HG02763 (cell line): ENCODE measurements at regions not wholly inside any gene's neighbourhood (a gene's known extent, or its start where the extent isn't known, plus 50 kb on each side); places are given as distances from the start of the nearest gene placed in this dataset.

ENCODE experiments used
- ATAC-seq: cut with Tn5 transposase; IDR thresholded peaks from one replicate; pipeline ENCODE4 v1.9.1; 2021; ENCODE audit warnings: mild to moderate bottlenecking, moderate library complexity; ENCODE audit not compliant: unreplicated experiment

DNA sequence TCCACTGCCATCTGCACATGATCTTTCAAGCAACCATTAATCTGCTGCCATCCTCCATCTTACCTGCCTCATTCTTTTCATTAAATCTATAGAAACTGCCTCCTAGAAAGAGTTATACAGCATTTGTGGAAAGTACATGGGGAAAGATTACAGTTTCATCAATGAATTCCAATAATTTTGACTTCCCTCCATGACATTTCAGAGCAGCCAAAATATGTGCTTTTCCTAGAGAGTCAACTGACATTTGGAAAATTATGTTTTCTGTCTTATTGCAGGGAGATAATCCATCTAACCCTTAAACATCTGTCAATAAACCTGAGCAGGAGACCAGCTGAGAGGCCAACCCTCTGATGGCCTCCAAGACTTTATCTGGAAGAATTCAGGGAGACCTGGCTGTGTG is 147.0 kb upstream of the CDH5 start:
- ATAC-seq: no peak

DNA sequence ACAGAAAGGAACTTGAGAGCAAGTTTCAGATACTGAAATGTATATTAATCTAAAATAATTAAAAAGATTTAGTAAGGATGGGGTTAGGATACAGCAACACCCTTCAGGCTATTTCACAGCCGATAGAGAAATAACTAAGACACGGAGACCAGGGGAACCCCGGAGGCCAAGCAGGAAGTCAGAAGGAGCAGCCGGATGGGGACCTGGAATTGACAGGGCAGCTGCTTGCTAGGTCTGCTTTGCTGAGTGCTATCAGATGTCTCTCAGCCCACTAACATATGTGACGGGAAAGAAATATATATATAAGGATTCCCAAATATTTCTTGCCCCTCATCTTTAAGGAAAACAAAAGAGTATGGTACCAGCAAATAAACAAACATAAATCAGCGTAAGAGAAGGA is 154.1 kb upstream of the CDH5 start:
- ATAC-seq: no peak

DNA sequence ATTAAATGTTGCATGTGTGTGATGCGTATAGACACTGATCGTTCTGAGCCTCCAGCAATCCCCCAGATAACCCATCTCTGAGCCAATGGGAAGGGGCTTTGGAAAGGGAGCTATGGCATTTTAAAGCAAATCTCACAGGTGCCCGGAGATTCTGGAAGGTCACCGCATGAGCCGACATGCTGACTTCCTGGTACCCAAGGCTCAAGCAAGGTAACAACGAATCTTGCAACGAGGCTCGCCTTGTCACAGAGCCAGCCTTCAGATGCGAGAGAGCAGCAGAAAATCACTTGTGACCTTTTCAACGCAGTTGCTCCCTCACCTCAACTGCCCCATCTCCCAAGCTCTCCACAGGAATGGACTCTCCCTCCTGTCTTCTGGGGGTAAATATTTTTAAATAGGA is 154.8 kb upstream of the CDH5 start:
- ATAC-seq: no peak

DNA sequence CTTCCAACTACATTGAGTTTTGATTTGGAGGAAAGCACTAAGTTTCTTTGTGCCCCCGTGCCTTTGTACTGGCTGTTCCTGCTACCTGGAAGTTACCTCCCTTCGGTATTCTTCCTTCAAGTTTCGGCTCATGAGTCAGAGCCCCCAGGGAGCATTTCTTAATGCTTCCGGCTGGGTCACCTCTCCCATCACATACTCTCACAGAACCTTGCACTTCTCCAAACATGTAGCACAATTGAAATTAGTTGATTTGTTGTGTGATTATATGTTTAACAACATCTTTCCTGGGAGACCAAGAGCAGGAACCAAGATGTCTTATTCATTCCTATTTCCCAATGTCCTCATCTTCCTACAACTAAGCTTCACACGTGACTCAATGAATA is 158.6 kb upstream of the CDH5 start:
- no peak for ATAC-seq

DNA sequence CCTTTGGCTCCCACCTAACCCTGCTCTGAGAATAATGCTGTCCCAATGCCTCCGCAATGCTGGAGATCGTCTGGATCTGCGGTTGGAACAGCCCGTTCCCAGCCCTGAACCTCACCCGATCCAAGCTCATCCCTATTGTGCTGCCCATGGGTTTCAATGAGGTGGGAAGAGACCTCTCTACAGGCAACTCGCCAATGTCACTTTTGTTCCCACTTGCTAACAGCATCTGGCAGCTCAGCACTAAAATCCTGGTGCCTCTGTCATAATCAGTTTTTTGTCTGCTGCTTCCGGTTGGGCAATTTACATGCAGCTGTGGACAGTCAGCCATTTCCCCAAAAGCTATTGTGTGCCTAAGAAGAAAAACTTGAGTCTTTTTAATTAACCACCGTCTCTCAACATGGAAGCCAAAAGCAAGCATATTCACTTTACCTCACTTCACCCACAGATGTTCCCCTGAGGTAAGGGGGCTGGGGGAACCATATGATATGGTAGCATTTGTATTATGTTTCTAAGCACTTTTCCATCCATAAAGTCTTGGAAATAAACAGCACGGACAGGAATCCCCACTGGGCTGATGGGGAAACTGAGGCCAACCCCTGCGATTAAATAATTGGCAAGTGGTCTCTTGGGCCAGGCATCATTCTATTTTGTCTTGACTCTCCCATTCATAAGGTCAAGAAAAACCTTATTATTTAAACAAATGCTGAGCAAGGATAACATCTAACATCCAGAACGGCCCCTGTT is 159.2 kb upstream of the CDH5 start:
- ATAC-seq: no peak

DNA sequence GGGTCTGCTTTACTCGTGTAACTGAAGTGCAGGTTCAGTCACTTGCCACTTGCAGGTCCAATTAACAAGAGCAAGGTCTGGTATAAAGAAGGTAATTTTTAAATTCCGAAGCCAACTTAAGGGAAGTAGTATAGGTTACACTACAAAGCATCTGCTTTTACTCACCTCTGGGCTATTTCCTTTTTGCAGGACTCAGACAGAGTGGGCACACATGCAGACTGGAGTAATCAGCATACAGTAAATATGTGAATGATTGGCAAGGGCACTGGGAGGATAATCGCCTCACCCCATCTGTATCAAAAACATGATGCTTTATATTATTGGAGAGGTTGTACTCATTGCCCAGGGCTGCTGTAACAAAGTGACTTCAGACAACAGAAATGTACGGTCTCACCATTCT is 160.1 kb upstream of the CDH5 start:
- ATAC-seq: no peak

DNA sequence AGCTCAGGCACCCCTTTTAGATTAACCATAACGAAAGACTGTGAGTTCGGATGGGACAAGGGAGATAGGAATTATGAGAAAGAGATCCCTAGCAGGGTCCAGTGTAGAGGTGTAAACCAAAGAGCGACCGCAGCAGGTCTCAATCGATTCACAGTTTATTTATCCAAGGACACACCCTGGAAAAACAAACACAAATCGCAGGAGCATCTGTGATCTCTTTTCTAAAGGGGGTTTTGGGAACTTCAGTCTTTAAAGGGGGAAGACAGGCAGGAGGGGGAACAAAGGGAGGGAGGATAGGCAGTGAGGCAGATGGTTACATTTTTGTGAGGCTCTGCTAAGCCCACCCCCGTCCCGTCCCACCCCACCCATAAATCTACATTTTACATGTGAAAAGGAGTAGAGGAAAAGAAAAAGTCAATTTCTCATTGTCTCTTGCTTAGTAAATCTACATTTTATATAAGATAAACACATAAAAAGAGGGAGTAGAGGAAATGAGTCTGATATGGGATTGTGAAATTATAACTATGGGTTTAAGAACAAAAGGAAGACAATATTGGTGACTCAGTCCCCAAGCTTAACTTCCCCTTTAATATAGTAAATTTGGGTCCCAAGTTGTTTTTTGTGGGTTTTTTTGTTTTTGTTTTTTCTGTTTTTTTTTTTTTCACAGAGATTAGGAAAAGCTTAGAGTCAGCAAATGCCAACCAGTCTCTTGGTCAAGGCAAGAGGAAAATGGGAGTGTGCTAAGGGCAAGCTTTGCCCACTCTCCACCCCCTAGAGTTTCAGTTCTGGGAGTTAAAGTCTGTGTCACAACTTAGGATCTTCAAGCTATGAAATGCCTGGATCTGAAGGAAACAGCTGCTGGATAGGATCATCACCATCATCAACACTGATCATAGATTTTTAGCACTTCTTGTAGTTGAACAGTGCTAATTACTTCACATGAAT is 160.9 kb upstream of the CDH5 start:
- no peak for ATAC-seq

DNA sequence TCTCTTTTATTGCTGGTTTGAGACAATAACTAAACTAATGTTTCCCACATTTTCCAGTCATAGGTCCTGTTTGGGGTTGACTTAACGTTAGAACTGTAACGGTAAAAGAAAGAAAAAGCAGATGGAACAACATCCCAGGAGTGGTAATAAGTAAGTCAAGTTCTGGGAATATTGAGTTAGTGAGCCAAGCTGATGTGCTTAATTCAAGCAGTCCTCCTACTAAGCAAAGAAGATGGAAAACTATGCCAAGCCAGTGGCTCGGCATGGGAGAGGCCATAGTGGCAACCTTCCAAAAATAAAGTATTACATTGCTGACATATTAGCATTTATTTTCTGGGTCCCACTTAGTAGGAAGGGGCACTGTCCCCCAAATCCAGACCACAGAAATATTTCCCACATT is 161.7 kb upstream of the CDH5 start:
- ATAC-seq: no peak

DNA sequence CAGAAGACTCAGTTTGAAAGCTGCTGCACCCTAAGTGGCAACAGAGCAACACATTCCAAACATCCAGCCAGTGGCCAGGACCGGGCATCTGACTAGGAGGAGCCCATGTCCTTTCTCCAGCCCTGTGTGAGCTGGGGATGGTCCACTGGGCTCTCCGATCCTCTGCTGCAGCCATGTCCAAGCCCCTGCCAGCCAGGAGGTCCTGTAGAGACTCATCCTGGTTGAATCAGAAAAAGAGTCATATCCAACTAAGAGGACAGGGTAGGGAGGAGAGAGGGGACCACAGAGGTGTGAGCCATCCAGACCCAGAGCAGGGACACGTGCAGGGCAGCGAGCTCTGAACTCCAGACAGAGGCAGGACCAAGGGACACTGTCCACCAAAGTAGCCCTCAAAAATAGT is 163.0 kb upstream of the CDH5 start:
- no peak for ATAC-seq

DNA sequence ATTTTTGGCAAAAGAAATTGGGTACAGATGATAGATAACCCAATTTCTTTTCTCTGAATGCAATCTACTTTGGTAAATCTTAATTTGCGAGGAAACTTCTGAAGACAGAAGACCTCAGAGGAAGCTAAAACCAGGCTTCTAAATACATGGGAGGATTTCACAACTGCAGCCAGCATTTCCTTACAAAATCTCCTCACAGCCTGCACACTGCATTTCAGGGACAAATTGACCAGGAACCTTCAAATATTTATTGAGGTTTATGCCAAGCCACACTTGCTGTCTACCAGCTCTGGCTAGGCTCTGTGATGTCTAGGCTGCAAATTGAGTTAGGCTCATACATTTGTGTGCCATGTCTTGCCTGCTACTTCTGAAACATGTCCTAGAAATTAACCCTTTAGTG is 167.3 kb upstream of the CDH5 start:
- no peak for ATAC-seq

DNA sequence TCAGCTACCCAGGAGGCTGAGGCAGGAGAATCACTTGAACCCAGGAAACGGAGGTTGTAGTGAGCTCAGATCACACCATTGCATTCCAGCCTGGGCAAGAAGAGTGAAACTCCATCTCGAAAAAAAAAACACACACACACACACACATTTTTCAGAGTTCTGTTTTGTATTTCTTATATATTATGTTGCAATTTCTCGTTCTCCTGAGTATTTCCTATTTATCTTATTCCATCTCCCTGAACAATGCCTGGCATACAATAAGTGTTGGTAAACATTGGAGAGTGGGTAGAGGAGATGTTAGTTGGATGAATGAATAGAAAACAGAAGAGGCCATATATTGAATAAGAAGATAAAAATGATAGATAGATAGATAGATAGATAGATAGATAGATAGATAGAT is 167.8 kb upstream of the CDH5 start:
- ATAC-seq: no peak

DNA sequence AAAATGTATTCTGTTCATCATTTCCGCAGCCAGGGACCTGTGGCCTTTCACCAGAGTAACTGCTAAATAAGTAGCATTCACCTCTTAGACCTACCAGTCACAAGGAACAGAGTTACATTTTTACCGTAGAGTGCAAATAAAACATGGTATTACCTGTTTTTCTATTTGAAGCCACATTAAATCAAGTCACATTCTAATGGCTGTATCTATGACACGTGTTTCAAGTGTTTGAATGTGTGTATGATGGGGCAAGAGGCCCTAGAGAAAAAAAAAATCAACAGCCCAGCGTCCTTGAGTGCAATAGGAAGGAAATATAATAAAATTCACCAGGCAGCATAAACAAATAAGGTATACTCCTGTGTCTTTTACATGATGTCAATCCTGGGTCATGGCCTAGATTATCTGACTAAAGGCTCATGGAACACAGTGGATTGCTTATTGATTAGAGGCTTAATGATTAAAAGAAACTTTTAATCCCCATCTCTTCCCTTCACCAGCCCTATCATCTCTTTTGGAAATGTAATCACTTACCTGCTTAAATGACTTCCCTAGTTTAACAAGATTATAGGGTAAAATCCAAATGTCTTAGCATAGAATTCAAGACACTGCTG is 168.7 kb upstream of the CDH5 start:
- no peak for ATAC-seq

DNA sequence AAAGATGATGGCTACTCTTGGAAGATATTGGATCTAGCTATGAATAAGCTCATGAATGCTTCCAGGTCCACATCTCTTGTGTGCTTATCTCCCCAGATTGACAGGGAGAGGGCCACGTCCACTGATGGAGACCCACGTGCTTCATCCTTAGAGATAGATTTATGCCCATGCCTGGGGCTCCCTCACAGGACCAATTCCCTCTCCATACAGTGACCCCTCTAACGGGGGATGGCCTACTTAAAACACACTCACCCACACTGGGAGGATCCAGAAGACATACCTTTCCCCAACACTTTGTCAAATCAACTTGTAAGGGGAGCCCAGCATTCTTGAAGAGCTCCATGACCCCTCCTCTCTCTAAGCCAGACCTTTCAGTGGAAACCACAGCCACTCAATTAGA is 169.7 kb upstream of the CDH5 start:
- ATAC-seq: no peak

DNA sequence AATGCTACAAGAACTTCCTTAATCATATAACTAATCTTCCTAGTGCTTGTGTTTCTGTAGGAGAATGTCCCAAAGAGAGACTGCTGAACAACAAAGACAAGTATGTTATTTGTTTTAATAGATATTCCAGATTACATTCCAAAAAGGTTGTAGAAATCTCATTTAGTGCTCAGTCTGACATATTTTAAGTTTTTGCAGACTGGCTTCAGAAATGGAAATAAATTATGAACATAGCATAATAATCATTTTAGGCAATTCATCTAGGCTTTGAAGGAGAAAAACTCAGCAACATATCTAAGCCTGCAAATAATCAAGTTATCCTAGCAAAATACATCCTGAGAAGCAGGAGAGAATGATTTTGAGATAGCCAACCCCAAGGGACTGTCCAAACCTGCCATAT is 171.6 kb upstream of the CDH5 start:
- no peak for ATAC-seq

DNA sequence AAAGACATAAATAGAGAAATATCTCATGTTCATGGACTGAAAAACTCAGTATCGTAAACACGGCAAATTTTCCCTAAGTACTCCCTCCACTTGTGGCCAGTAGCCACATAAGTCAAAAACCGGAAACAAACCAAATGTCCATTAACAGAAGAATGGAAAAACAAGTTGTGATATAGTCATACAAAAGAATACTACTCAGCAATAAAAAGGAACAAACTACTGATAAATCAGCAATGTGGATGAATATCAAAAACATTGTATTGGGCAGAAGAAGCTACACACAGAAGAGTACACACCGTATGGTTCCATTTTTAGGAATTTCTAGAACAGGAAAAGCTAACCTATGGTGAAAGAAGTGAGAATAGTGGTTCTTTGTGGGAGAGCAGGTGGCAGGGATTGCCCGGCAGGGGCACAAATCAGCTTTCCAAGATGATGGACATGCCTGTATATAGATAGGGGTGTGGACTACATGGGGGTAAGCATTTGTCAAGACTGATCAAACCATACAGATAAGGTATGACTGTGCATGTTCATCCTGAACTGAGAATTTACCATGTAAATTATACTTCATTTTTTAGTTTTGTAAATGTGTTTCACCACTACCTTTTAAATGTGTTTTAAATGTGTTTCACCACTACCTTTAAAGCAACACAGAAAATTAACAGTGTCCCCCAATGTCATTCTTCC is 172.8 kb upstream of the CDH5 start:
- ATAC-seq: no peak

DNA sequence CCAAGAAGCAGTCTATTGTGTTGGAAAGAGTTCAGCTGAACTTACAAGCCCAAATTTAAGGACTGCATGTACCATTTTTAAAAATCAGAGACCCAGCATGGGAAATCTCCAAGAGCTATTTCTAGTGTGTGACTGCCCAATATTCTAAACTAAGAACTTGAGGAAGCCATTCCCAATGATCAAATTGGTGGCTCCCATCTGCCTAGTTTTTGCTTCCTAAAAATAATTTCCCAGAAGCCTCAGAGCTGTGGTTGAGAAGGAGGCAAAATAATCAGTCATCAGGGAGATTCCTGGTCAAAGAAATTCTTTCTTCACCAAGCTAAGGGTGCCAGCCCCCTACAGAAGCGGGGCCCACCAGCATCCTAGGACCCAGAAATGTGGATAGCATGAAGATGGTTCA is 176.1 kb upstream of the CDH5 start:
- no peak for ATAC-seq

DNA sequence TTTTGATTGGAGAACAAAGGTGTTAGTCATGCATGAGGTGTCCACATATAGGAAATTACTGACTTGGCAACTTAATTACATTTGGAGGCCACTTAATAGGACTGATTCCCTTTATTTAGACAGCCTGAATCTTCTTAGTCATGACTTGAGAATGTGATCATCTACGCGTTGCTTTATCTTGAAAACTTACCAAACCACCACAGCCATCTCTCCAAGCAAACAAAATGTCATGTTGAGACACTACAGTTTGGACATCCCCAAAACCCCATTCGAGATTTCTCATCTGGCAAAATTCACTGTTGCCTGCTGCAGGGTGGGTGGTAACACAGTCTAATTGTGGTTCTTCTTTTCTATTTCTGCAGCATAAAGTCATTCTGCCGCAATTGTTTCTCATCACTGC is 176.5 kb upstream of the CDH5 start:
- ATAC-seq: no peak

DNA sequence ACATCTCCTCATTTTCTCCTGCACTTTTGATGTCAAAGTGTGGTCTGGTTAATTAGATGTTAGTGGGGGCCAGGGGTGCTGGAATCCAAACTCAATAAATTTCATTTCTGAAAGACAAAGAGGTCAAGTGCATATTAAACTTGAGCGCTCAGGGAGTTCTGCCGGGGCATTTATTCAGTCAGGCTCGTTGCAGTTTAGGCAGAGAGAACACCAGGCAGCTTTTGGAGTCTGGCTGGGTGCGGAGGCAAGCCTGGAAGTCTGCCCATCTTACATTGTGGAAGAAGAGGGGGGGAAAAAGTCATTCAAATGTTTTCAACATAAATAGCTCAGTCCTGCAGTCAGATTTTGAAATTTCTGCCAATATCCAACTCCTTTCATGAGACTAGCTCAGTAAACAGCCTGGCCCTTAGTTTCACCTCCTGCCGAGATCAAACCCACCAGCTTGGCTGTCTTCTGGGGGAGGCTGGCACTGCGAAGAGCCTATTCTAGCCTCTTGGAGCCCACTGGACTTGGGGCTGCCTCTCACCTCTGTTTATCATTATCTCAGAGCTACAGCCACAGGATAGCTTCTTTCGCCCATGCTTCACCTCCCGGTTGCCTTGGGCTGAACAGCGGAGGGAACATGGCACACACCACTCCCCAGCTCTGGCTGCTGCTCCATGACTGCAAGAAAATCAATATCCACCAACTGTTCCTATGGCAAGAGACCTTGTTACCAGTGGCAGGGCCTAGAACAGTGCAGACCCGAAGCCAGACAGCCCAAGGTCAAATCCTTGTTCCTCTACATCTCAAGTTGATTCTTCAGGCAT is 177.4 kb upstream of the CDH5 start:
- no peak for ATAC-seq

DNA sequence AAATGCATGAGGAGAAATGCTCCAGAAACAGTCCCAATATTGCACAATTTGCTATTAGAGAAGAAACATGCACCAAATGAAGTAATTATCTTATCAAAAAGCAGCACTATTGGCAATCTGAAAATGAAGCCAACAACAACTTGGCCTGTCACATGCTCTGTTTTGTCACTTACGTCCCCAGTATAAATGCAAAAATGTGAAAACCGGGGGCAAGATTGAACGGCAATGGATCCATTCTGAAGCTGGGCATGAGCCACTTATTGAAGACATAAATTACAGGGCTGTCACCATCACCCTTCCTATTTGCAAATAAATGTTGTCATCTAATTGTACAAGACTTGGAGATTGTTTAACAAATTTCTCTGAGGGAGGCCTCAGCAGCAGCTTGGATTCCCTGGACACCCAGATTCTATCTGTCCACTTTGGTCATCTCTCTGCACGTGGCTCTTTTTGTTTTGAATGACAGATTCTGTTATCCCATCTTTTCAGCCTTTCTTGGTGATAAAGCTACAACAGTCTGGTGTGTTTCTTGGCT is 180.2 kb upstream of the CDH5 start:
- no peak for ATAC-seq

DNA sequence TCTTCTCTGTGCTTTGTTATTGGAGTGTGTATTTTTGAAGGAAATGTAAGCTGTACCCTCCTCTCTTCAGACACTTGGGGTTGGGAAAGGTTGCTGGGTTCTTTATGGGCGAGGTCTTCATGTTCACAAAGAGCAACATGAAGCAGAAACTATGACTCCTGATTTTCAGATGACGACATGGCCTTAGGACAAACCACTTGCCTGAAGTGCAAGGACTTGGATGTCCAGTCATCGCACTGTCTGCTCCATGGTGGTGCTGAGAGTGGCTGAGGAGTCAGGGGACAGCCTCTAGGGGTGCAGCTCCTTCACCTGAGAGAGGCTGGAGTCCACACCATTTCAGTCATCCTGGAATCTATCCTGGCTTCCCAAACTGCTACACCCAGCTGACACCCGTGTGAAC is 183.9 kb upstream of the CDH5 start:
- ATAC-seq: no peak
